ENCODE measurements at regions not wholly inside any gene's neighbourhood (a gene's known extent, or its start where the extent isn't known, plus 50 kb on each side); places are given as distances from the start of the nearest gene placed in this dataset.

DNA sequence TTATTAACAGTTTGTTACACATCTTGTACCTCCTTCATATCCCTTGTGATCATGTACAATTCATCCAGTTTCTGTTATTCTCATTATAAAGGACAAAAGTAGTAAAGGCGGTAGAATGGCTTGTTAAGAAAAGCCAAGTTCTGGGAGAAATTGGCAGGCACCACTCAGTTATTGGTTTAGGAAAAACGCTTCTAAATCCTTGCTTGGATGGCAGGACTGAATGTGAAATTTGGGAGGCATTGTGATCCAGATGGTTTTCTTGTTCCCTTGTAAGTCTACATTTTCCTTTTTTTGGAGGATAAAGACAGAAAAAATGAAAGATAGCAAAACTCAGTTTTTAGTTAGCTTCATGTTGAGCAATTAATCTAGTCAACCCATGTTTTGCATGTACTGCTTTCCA is 130.2 kb downstream of the MAT2B start:
- TF ChIP-seq, protein P1, sequence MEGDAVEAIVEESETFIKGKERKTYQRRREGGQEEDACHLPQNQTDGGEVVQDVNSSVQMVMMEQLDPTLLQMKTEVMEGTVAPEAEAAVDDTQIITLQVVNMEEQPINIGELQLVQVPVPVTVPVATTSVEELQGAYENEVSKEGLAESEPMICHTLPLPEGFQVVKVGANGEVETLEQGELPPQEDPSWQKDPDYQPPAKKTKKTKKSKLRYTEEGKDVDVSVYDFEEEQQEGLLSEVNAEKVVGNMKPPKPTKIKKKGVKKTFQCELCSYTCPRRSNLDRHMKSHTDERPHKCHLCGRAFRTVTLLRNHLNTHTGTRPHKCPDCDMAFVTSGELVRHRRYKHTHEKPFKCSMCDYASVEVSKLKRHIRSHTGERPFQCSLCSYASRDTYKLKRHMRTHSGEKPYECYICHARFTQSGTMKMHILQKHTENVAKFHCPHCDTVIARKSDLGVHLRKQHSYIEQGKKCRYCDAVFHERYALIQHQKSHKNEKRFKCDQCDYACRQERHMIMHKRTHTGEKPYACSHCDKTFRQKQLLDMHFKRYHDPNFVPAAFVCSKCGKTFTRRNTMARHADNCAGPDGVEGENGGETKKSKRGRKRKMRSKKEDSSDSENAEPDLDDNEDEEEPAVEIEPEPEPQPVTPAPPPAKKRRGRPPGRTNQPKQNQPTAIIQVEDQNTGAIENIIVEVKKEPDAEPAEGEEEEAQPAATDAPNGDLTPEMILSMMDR (IDR thresholded peaks at IDR 0.05; ENCODE audit: low read length): no peak
- TF ChIP-seq EZH2 (IDR thresholded peaks at IDR 0.05; ENCODE audit: borderline replicate concordance, low read length): no peak
